Ovary (tissue), 7 donors: ENCODE measurements at regions not wholly inside any gene's neighbourhood (a gene's known extent, or its start where the extent isn't known, plus 50 kb on each side); places are given as distances from the start of the nearest gene placed in this dataset.

Experiments
- DNase-seq, 5 donors: peaks; one replicate each; pipeline ENCODE4 v3.0.0-alpha.2; 2019 to 2020
- H3K27ac ChIP-seq, 2 donors: fragments of 200-600 bp; one replicate each; pipeline versions ENCODE4 v1.5.1 to v1.8.0; 2019 to 2022
- H3K27me3 ChIP-seq: fragments of 200-600 bp; one replicate; pipeline ENCODE4 v1.8.0; 2022
- H3K36me3 ChIP-seq: fragments of 200-600 bp; sonication (generic); one replicate; pipeline ENCODE4 v1.5.1; 2019
- H3K4me1 ChIP-seq: one replicate; pipeline ENCODE4 v1.8.1; 2013; ENCODE audit warnings: mild to moderate bottlenecking, moderate library complexity; ENCODE audit not compliant: insufficient read depth
- H3K4me3 ChIP-seq: fragments of 200-600 bp; sonication (generic); one replicate; pipeline ENCODE4 v1.5.1; 2017
- H3K9me3 ChIP-seq, 2 donors: fragments of 200-600 bp in 1 of 2; sonication (generic) in 1 of 2; one replicate each; pipeline versions ENCODE4 v1.5.1 to v1.8.1; 2013 to 2019; ENCODE audit warnings: mild to moderate bottlenecking in 1 of 2, moderate library complexity in 1 of 2
- EP300 ChIP-seq: sonication (generic); formaldehyde crosslinking; IDR thresholded peaks from one replicate; pipeline ENCODE4 v1.6.1; 2017; ENCODE audit warnings: antibody characterized with exemption
- POLR2A ChIP-seq: fragments of 450-650 bp; IDR thresholded peaks from one replicate; pipeline ENCODE4 v1.6.1; 2017; ENCODE audit warnings: antibody characterized with exemption, mild to moderate bottlenecking, moderate library complexity
- WGBS, 3 donors: extraction: QIAGEN DNeasy Blood & Tissue Kit in 1 of 3; methylation state at CpG; one replicate each; pipeline versions ENCODE4 v1.1.5 to v1.1.7; 2013 to 2017; 5-methylcytosine and 5-hydroxymethylcytosine counted together
- intact Hi-C, 4 donors: fragments of 100-400 bp; cut with DNase I; formaldehyde crosslinking; loops; one replicate each; pipeline versions ENCODE4 v1.11.0 to v1.15.1; 2022 to 2023
- TF ChIP-seq, protein P1 (sequence below), 3 donors: fragments of 450-650 bp in 2 of 3; fragments of 200-600 bp in 1 of 3; IDR thresholded peaks; one replicate each; pipeline versions ENCODE4 v1.5.1 to v1.8.0; 2016 to 2022; ENCODE audit warnings: antibody characterized with exemption in 3 of 3, mild to moderate bottlenecking in 1 of 3
- donor health status: DM: no; HTN: no; CAD: no; lungs with moderate emphysema.
- donor health status: DM: no; HTN: no; CAD: no.
- donor health status: Bipolar disorder and iron deficiency.
- donor health status: DM: no; HTN: no; CAD: no.
- donor health status: DM: yes; HTN: yes; CAD: no.

DNA sequence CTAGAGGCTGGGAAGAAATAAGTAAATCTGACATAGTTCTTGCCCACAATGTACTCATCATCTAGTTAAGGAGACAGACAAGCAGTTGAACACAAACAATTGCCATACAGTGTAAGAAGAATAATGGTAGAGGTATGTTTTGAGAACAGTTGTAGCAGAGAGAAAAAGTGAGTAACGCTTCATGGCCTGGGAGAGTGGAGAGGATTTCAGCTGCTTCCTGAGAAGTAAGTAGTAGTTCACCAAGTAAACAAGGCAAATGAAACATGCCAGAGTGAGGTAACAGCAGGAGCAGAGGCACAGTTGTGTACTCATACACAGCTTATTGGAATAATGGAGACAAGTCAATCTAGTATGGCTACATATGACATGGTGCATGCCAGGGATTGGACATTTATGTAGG is 53.6 kb upstream of the RAP2C start:
- DNase-seq, result no peak
- H3K4me3 ChIP-seq, result no peak overlapping the region
- no peak for TF ChIP-seq EP300
- no peak for TF ChIP-seq POLR2A
- TF ChIP-seq, protein P1, sequence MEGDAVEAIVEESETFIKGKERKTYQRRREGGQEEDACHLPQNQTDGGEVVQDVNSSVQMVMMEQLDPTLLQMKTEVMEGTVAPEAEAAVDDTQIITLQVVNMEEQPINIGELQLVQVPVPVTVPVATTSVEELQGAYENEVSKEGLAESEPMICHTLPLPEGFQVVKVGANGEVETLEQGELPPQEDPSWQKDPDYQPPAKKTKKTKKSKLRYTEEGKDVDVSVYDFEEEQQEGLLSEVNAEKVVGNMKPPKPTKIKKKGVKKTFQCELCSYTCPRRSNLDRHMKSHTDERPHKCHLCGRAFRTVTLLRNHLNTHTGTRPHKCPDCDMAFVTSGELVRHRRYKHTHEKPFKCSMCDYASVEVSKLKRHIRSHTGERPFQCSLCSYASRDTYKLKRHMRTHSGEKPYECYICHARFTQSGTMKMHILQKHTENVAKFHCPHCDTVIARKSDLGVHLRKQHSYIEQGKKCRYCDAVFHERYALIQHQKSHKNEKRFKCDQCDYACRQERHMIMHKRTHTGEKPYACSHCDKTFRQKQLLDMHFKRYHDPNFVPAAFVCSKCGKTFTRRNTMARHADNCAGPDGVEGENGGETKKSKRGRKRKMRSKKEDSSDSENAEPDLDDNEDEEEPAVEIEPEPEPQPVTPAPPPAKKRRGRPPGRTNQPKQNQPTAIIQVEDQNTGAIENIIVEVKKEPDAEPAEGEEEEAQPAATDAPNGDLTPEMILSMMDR (IDR thresholded peaks at IDR 0.05), result no peak
- H3K4me1 ChIP-seq, result no peaks in the 10 kb centered on the region
- WGBS, 3 donors, result 87 to 98% (median 88%) methylated on average over 1 of the region's 1 CpG
- intact Hi-C loops, result no loop called here
- no peaks in the 10 kb centered on the region for H3K36me3 ChIP-seq
- H3K27ac ChIP-seq, result no peak overlapping the region
- H3K9me3 ChIP-seq, result no peaks in the 10 kb centered on the region
- no peaks in the 10 kb centered on the region for H3K27me3 ChIP-seq

DNA sequence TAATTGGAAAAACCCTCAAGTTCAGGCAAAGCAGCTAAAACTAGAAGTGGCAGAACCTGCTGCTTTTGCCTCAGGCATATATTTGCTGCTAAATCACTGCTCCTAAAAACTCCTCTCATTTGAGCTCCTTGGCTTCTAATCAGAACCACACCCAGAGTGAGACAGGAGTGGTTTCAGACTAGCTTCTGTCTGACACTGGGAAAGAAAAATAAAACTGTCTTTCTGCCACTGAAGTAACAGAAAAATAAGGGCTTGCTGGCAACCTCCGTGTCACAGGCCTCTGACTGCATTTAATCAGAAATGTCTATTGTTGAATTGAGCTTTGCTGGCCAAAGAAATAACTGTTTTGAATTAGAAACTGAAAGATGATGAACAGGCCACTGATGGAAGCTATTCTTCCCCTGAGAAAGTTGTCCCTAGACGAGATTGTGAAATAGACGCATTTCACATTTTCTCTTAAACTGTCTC is 52.1 kb upstream of the RAP2C start:
- TF ChIP-seq EP300, result no peak
- TF ChIP-seq, protein P1 (IDR thresholded peaks at IDR 0.05), result no peak
- TF ChIP-seq POLR2A, result no peak
- intact Hi-C loops, result no loop called here
- Histone ChIP-seq H3K4me3 (no peak overlapping the region), H3K36me3 (no peaks in the 10 kb centered on the region), H3K27ac (no peak overlapping the region), H3K9me3 (no peaks in the 10 kb centered on the region), H3K4me1 (no peaks in the 10 kb centered on the region), H3K27me3 (no peaks in the 10 kb centered on the region)
- DNase-seq, result no peak
- WGBS, 3 donors, result 58 to 66% (median 64%) methylated on average over 3 of the region's 3 CpGs

DNA sequence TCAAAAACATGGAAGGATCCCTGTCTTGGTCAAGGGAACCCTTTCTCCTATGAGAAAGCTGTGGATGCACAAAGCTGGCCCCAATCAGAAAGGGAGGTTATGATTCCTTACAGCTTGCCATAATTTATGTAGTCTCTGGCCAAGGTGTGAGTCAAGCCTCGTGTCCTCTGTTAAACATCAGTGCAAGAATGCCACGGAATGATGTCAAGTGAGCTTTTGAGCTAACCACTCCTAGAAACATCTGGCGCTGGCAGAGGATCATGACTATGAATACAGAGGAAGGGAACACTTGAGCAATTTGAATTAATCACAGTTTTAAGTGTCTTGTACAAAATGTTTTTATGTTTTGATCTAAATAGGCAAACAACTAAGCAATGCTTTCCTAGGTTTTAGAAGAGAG is 51.5 kb upstream of the RAP2C start:
- 29 to 34% (median 33%) methylated on average over 3 of the region's 3 CpGs for WGBS, 3 donors
- Histone ChIP-seq H3K27ac (no peak overlapping the region), H3K9me3 (no peaks in the 10 kb centered on the region), H3K27me3 (no peaks in the 10 kb centered on the region), H3K4me1 (no peaks in the 10 kb centered on the region), H3K4me3 (no peak overlapping the region), H3K36me3 (no peaks in the 10 kb centered on the region)
- DNase-seq, result peak in 2 of 5 donors; percentile 31 to 67
- intact Hi-C loops, result no loop called here
- TF ChIP-seq POLR2A (no peak), EP300 (no peak)
- TF ChIP-seq, protein P1 (IDR thresholded peaks at IDR 0.05), result no peak

DNA sequence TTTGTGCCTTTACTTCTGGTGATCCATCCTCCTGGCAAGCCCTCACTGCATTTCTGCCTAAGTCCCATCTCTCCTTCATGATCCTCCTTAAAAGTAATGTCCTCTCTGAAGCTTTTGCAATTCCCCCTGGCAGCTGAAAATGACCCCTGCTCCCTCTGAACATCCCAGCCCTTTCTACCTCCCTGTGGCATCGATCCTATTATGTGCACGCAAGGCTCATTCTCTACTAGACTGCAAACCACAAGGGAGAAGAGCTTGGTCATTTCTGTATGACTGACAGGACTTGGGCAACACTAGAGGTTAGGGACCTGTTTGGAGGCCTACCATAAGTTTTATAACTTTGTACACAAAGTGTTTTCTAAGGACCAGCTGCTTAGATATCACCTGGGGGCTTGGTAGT is 50.8 kb upstream of the RAP2C start:
- Histone ChIP-seq H3K27me3 (no peaks in the 10 kb centered on the region), H3K4me3 (no peak overlapping the region), H3K9me3 (no peaks in the 10 kb centered on the region), H3K36me3 (no peaks in the 10 kb centered on the region), H3K27ac (no peak overlapping the region), H3K4me1 (no peaks in the 10 kb centered on the region)
- TF ChIP-seq, protein P1 (IDR thresholded peaks at IDR 0.05), result no peak
- TF ChIP-seq POLR2A (no peak), EP300 (no peak)
- no peak for DNase-seq
- WGBS, 3 donors, result 81 to 91% (median 90%) methylated on average over 2 of the region's 2 CpGs
- intact Hi-C loops, result no loop called here
